OCI-LY1 (cell line): ENCODE measurements at regions not wholly inside any gene's neighbourhood (a gene's known extent, or its start where the extent isn't known, plus 50 kb on each side); places are given as distances from the start of the nearest gene placed in this dataset.

ENCODE experiments used
- CTCF ChIP-seq: fragments of 200-600 bp; sonication (generic), shearing (Covaris generic); IDR thresholded peaks from 2 replicates; pipeline ENCODE4 v1.5.1; 2017; ENCODE audit warnings: mild to moderate bottlenecking, antibody characterized with exemption, low read length, moderate library complexity, mixed read lengths
- EZH2 ChIP-seq: fragments of 200-600 bp; sonication (generic), shearing (Covaris generic); IDR thresholded peaks from 2 replicates; pipeline ENCODE4 v1.8.0; 2017; ENCODE audit warnings: borderline replicate concordance, mixed run types, mild to moderate bottlenecking, antibody characterized with exemption, low read length, moderate library complexity, mixed read lengths

GRCh38 chr2:18842836-18843235, 253.5 kb upstream of the NT5C1B start:
- no peak for TF ChIP-seq EZH2
- TF ChIP-seq CTCF: no peak
